C4-2B (cell line): ENCODE measurements at regions not wholly inside any gene's neighbourhood (a gene's known extent, or its start where the extent isn't known, plus 50 kb on each side); places are given as distances from the start of the nearest gene placed in this dataset.

Experiments
- H3K27ac ChIP-seq: fragments of 450-650 bp; 2 replicates; pipeline ENCODE4 v1.5.1; 2017
- CTCF ChIP-seq: fragments of 450-650 bp; conservative IDR thresholded peaks from 2 replicates; pipeline ENCODE4 v1.5.1; 2017; ENCODE audit warnings: mild to moderate bottlenecking
- ZFX ChIP-seq: fragments of 450-650 bp; IDR thresholded peaks from 2 replicates; pipeline ENCODE4 v1.6.1; 2017

DNA sequence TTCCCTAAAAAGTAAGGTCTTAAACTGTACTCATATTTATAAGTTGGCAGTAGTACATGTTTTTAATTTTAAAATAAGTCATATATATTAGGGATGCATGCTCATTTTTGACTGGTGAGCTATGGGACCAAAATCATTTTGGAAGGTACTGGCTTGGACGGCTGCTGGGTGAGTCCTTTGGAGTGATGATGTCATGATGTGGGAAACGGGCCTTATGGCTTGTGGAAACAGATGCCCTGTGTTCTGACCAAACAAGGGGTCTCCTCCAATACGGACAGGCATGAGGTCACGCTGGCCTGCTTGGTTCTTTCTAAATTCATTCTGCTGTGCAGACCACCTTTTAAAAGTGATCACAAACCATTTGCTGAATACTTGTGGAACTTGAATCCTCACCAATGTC, 109.2 kb upstream of the MGAT5 start:
- H3K27ac ChIP-seq: no peak overlapping the region
- TF ChIP-seq ZFX (no peak), CTCF (no peak)

- TF ChIP-seq CTCF: no peak
- H3K27ac ChIP-seq: no peak overlapping the region
Measured at GRCh38 chr2:134145519-134145918, 108.4 kb upstream of the MGAT5 start.

DNA sequence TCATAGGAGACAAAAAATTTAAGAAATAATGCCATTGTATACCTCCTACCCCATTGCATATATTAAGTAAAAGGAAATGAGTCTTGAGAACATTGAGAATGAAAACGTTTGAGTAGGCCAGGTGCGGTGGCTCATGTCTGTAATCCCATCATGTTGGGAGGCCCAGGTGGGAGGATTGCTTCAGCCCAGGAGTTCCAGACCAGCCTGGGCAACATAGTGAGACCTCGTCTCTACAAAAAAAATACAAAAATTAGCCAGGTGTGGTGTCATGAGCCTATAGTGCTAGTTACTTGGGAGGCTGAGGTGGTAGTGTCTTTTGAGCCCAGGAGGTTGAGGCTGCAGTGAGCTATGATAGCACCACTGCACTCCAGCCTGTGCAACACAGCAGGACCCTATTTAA, 107.7 kb upstream of the MGAT5 start:
- no peak overlapping the region for H3K27ac ChIP-seq
- TF ChIP-seq CTCF (no peak), ZFX (no peak)

DNA sequence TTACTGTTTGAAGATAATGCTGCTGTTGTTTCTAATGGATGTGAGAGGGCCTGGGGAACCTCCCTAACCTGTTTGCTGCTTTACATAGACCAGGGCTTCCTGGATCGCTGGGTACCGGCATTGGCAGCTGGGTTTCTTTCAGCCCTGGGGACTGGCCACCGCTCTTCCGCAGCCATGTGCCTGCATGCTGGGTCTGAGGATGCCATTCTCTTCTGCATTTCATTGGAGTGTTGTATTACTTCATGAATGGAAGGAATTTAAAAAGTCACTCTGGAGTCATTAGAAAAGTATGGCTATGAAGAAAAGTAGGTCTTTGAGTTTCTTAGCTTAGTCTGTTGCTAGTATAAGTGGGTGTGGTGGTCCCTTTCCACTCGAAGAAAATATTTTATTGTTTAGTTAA, 107.3 kb upstream of the MGAT5 start:
- no peak overlapping the region for H3K27ac ChIP-seq
- no peak for TF ChIP-seq ZFX
- TF ChIP-seq CTCF: no peak

- TF ChIP-seq ZFX: no peak
- TF ChIP-seq CTCF: no peak
- no peak overlapping the region for H3K27ac ChIP-seq
Measured at GRCh38 chr2:134148172-134148571, 105.7 kb upstream of the MGAT5 start.

DNA sequence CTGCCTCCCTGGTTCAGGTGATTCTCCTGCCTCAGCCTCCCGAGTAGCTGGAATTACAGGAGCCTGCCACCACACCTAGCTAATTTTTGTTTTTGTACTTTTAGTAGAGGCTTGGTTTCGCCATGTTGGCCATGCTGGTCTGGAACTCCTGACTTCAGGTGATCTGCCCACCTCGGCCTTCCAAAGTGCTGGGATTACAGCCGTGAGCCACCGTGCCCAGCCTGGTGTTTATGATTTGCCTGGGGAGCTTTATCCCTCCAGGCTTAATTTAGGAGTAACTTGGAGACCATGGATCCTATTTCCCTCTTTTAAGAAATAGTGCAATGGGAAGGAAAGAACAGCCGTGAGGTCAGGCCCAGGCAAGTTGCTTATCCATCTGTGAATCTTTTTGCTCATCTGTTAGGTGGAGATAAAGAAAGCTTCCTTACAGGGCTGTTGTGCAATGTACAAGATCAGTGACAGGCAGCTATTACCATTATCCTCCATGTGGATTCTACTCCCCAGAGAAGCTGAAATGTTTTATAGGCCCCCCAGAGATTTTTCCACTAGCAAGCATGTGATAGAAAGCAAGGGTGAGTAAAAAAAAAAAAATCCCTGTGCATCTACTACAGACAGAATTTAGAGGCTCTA, 104.9 kb upstream of the MGAT5 start:
- TF ChIP-seq ZFX (no peak), CTCF (no peak)
- H3K27ac ChIP-seq: no peak overlapping the region

GRCh38 chr2:134149904-134150303, 104.0 kb upstream of the MGAT5 start:
- H3K27ac ChIP-seq: no peak overlapping the region
- TF ChIP-seq ZFX: no peak
- no peak for TF ChIP-seq CTCF
